ENCODE measurements at regions not wholly inside any gene's neighbourhood (a gene's known extent, or its start where the extent isn't known, plus 50 kb on each side); places are given as distances from the start of the nearest gene placed in this dataset.

- no peak for TF ChIP-seq BHLHE40 (IDR thresholded peaks at IDR 0.05; ENCODE audit: low read depth, low read length)
- no peak for TF ChIP-seq CTCF (conservative IDR thresholded peaks at IDR 0.05; ENCODE audit: low read depth, low read length)
- no peak for TF ChIP-seq RCOR1 (IDR thresholded peaks at IDR 0.05; ENCODE audit: insufficient replicate concordance, low read length)
- TF ChIP-seq ELK1 (IDR thresholded peaks at IDR 0.05; ENCODE audit: borderline replicate concordance, low read depth, low read length): no peak
- no peak for TF ChIP-seq FOS (IDR thresholded peaks at IDR 0.05; ENCODE audit: low read depth, low read length)
- TF ChIP-seq MAZ (IDR thresholded peaks at IDR 0.05; ENCODE audit: borderline replicate concordance, low read depth, low read length): no peak
- no peak for TF ChIP-seq CEBPB (IDR thresholded peaks at IDR 0.05; ENCODE audit: low read depth, low read length)
- no peak for TF ChIP-seq SMC3 (IDR thresholded peaks at IDR 0.05; ENCODE audit: low read depth, low read length)
- no peak for TF ChIP-seq MXI1 (IDR thresholded peaks at IDR 0.05; ENCODE audit: borderline replicate concordance, low read depth, low read length)
- no peak for TF ChIP-seq POLR2A (IDR thresholded peaks at IDR 0.05; ENCODE audit: low read depth, low read length)
- no peak for TF ChIP-seq NFE2L2 (IDR thresholded peaks at IDR 0.05; ENCODE audit: low read depth, low read length)
- TF ChIP-seq RFX5 (IDR thresholded peaks at IDR 0.05; ENCODE audit: low read depth, low read length): no peak
- no peak for TF ChIP-seq USF2 (IDR thresholded peaks at IDR 0.05; ENCODE audit: low read depth, low read length)
- no peak for TF ChIP-seq MAFK (IDR thresholded peaks at IDR 0.05; ENCODE audit: low read depth, low read length)
- Histone ChIP-seq H3K56ac (ENCODE audit: extremely low read depth, insufficient read depth, low read length) (no peak overlapping the region), H2AK5ac (ENCODE audit: low read depth, low read length) (no peak overlapping the region), H3K9ac (ENCODE audit: low read depth, low read length) (no peak overlapping the region), H2BK15ac (ENCODE audit: low read depth, low read length) (no peak overlapping the region), H2BK20ac (ENCODE audit: low read depth, low read length) (no peak overlapping the region), H4K91ac (ENCODE audit: insufficient read depth, low read depth, low read length) (no peak overlapping the region), H2AFZ (replicated peaks; ENCODE audit: low read length, poor library complexity) (no peak overlapping the region), H2BK120ac (ENCODE audit: low read depth, low read length) (no peak overlapping the region), H2AK9ac (replicated peaks; ENCODE audit: low read depth, low read length, poor library complexity) (no peak overlapping the region), H3K9me1 (ENCODE audit: insufficient read depth, low read length) (no peaks in the 10 kb centered on the region), H3K9me3 (ENCODE audit: control insufficient read depth, insufficient read depth, low read length) (peaks cover 4% of the 10 kb centered on the region; the same call in 1 of the 2 replicates), H2BK5ac (ENCODE audit: low read depth, low read length, poor library complexity, severe bottlenecking) (no peak overlapping the region), H3K4ac (ENCODE audit: low read depth, low read length) (no peak overlapping the region), H4K20me1 (ENCODE audit: insufficient read depth, low read length) (no peaks in the 10 kb centered on the region), H4K8ac (ENCODE audit: low read depth in 2 of 2, low read length in 2 of 2) (no peak overlapping the region), H4K5ac (ENCODE audit: low read depth, low read length) (no peak overlapping the region), H3K14ac (replicated peaks; ENCODE audit: low read depth, low read length) (no peak overlapping the region), H3K27me3 (ENCODE audit: control insufficient read depth, insufficient read depth, low read length) (no peaks in the 10 kb centered on the region), H3K4me1 (ENCODE audit: control insufficient read depth, insufficient read depth, low read length) (no peaks in the 10 kb centered on the region), H3K4me2 (ENCODE audit: low read depth, low read length) (no peak overlapping the region), H3K79me1 (ENCODE audit: low read depth in 1 of 2, low read length in 2 of 2) (no peaks in the 10 kb centered on the region), H3K36me3 (ENCODE audit: control insufficient read depth, insufficient read depth, low read length) (no peaks in the 10 kb centered on the region), H3K23ac (ENCODE audit: low read depth, low read length) (no peak overlapping the region), H3K27ac (ENCODE audit: insufficient read depth, low read length) (no peak overlapping the region), H3K4me3 (ENCODE audit: insufficient read depth, low read depth, low read length) (no peak overlapping the region), H3K18ac (ENCODE audit: low read depth, low read length) (no peak overlapping the region)
- ChIA-PET POLR2A (ENCODE audit: unreplicated experiment) (no interaction called here), CTCF (no interaction called here)
- intact Hi-C loops (cut with micrococcal nuclease): no loop called here
- dilution Hi-C loops (cut with HindIII; ENCODE audit: low sequenced_read_pairs, unreplicated experiment): no loop called here
- 83% methylated on average over 4 of the region's 10 CpGs; no CpG with 5 or more reads in 1 of the 2 experiments for WGBS, 2 experiments (ENCODE audit: extremely low coverage in 2 of 2, insufficient read length in 1 of 2)
- ATAC-seq (ENCODE audit: low read depth) (no peak), DNase-seq (no peak)
- no TSS peak for BruUV-seq (replicated peaks)
- in situ Hi-C loops (cut with MboI; ENCODE audit: low sequenced_read_pairs): no loop called here
Measured at GRCh38 chr9:85466834-85467233, 274.9 kb downstream of the AGTPBP1 start.
